Activated naive CD8-positive, alpha-beta T cell treated with anti-CD3 and anti-CD28 coated beads for 36 hours (primary cell): ENCODE measurements at regions not wholly inside any gene's neighbourhood (a gene's known extent, or its start where the extent isn't known, plus 50 kb on each side); places are given as distances from the start of the nearest gene placed in this dataset.
"Not testable (repeated sequence)": the region's sequence is repeated elsewhere in the genome, so short reads cannot be mapped to it uniquely, and the experiment has no call there.

ENCODE experiments used
- DNase-seq: peaks from one replicate; pipeline ENCODE4 v3.0.0; 2021
- H3K27ac Mint-ChIP-seq: one replicate; pipeline ENCODE4 v1.8.0; 2022; ENCODE audit warnings: mild to moderate bottlenecking, moderate library complexity, mixed read lengths
- H3K27me3 Mint-ChIP-seq: one replicate; pipeline ENCODE4 v1.8.0; 2022; ENCODE audit warnings: mild to moderate bottlenecking, mixed read lengths
- H3K36me3 Mint-ChIP-seq: one replicate; pipeline ENCODE4 v1.8.0; 2021; ENCODE audit warnings: mild to moderate bottlenecking, mixed read lengths
- H3K4me1 Mint-ChIP-seq: one replicate; pipeline ENCODE4 v1.8.0; 2021; ENCODE audit warnings: mixed read lengths
- H3K4me3 Mint-ChIP-seq: one replicate; pipeline ENCODE4 v1.8.0; 2022; ENCODE audit warnings: mild to moderate bottlenecking, moderate library complexity, mixed read lengths
- H3K9me3 Mint-ChIP-seq: one replicate; pipeline ENCODE4 v1.8.0; 2022; ENCODE audit warnings: mixed read lengths

GRCh38 chr19:27865927-27866777, 1346.8 kb downstream of the UQCRFS1 start:
- peaks cover 42% of the 10 kb centered on the region for H3K9me3 Mint-ChIP-seq
- no peak overlapping the region for H3K27ac Mint-ChIP-seq
- H3K4me1 Mint-ChIP-seq = no peaks in the 10 kb centered on the region
- peaks cover 28% of the 10 kb centered on the region for H3K36me3 Mint-ChIP-seq
- H3K4me3 Mint-ChIP-seq = no peak overlapping the region
- H3K27me3 Mint-ChIP-seq = no peaks in the 10 kb centered on the region
- no peak for DNase-seq

- Mint-ChIP-seq H3K27me3 (no peaks in the 10 kb centered on the region), H3K9me3 (peaks cover 78% of the 10 kb centered on the region), H3K4me3 (no peak overlapping the region), H3K36me3 (peaks cover 15% of the 10 kb centered on the region), H3K27ac (no peak overlapping the region), H3K4me1 (no peaks in the 10 kb centered on the region)
- no peak for DNase-seq
Measured at GRCh38 chr19:27861411-27861975, 1351.5 kb downstream of the UQCRFS1 start.

- Mint-ChIP-seq H3K4me3 (no peak overlapping the region), H3K27me3 (no peaks in the 10 kb centered on the region), H3K9me3 (peaks cover 77% of the 10 kb centered on the region), H3K27ac (no peak overlapping the region), H3K4me1 (no peaks in the 10 kb centered on the region), H3K36me3 (peaks cover 5% of the 10 kb centered on the region)
- DNase-seq = no peak
Measured at GRCh38 chr19:27860309-27860934, 1352.5 kb downstream of the UQCRFS1 start.

- Mint-ChIP-seq H3K9me3 (peaks cover 77% of the 10 kb centered on the region), H3K4me1 (no peaks in the 10 kb centered on the region), H3K27ac (no peak overlapping the region), H3K36me3 (no peaks in the 10 kb centered on the region), H3K27me3 (no peaks in the 10 kb centered on the region), H3K4me3 (no peak overlapping the region)
- no peak for DNase-seq
Measured at GRCh38 chr19:27859689-27860088, 1353.3 kb downstream of the UQCRFS1 start.

- H3K27ac Mint-ChIP-seq = no peak overlapping the region
Measured at GRCh38 chr19:27858981-27859581, 1353.9 kb downstream of the UQCRFS1 start.

GRCh38 chr19:27852931-27853330, 1360.0 kb downstream of the UQCRFS1 start:
- not testable (repeated sequence) for H3K27me3 Mint-ChIP-seq

More at GRCh38 chr19:27858981-27859581, 1353.9 kb downstream of the UQCRFS1 start:
- no peak for DNase-seq
- H3K36me3 Mint-ChIP-seq = no peaks in the 10 kb centered on the region
- H3K4me3 Mint-ChIP-seq = no peak overlapping the region
- H3K27me3 Mint-ChIP-seq = no peaks in the 10 kb centered on the region
- H3K4me1 Mint-ChIP-seq = no peaks in the 10 kb centered on the region
- H3K9me3 Mint-ChIP-seq = peaks cover 79% of the 10 kb centered on the region

GRCh38 chr19:27851543-27852060, 1361.3 kb downstream of the UQCRFS1 start:
- no peak for DNase-seq
- no peak overlapping the region for H3K4me3 Mint-ChIP-seq
- H3K27me3 Mint-ChIP-seq = no peaks in the 10 kb centered on the region
- H3K27ac Mint-ChIP-seq = no peak overlapping the region
- H3K9me3 Mint-ChIP-seq = peaks cover 50% of the 10 kb centered on the region
- no peaks in the 10 kb centered on the region for H3K4me1 Mint-ChIP-seq
- H3K36me3 Mint-ChIP-seq = peaks cover 19% of the 10 kb centered on the region

More at GRCh38 chr19:27852931-27853330, 1360.0 kb downstream of the UQCRFS1 start:
- H3K4me1 Mint-ChIP-seq, H3K27ac Mint-ChIP-seq, H3K4me3 Mint-ChIP-seq, DNase-seq: not testable (repeated sequence)
- Mint-ChIP-seq H3K36me3 (peaks cover 16% of the 10 kb centered on the region), H3K9me3 (peaks cover 52% of the 10 kb centered on the region)

GRCh38 chr19:27851002-27851481, 1361.9 kb downstream of the UQCRFS1 start:
- H3K9me3 Mint-ChIP-seq = peaks cover 49% of the 10 kb centered on the region
- peaks cover 24% of the 10 kb centered on the region for H3K36me3 Mint-ChIP-seq
- no peaks in the 10 kb centered on the region for H3K4me1 Mint-ChIP-seq
- no peaks in the 10 kb centered on the region for H3K27me3 Mint-ChIP-seq
- no peak for DNase-seq
- H3K4me3 Mint-ChIP-seq = no peak overlapping the region
- H3K27ac Mint-ChIP-seq = no peak overlapping the region

- Mint-ChIP-seq H3K4me3 (no peak overlapping the region), H3K36me3 (peaks cover 40% of the 10 kb centered on the region), H3K27ac (no peak overlapping the region), H3K9me3 (peaks cover 50% of the 10 kb centered on the region), H3K27me3 (no peaks in the 10 kb centered on the region), H3K4me1 (no peaks in the 10 kb centered on the region)
- DNase-seq = no peak
Measured at GRCh38 chr19:27846944-27847343, 1366.0 kb downstream of the UQCRFS1 start.

- DNase-seq = no peak
- Mint-ChIP-seq H3K27ac (no peak overlapping the region), H3K4me3 (no peak overlapping the region), H3K4me1 (no peaks in the 10 kb centered on the region), H3K9me3 (peaks cover 50% of the 10 kb centered on the region), H3K36me3 (peaks cover 33% of the 10 kb centered on the region), H3K27me3 (no peaks in the 10 kb centered on the region)
Measured at GRCh38 chr19:27844261-27844660, 1368.7 kb downstream of the UQCRFS1 start.

GRCh38 chr19:27843861-27844260, 1369.1 kb downstream of the UQCRFS1 start:
- Mint-ChIP-seq H3K36me3 (peaks cover 30% of the 10 kb centered on the region), H3K9me3 (peaks cover 47% of the 10 kb centered on the region), H3K4me1 (no peaks in the 10 kb centered on the region), H3K27ac (no peak overlapping the region), H3K4me3 (no peak overlapping the region), H3K27me3 (no peaks in the 10 kb centered on the region)
- DNase-seq = no peak

GRCh38 chr19:27833031-27833430, 1379.9 kb downstream of the UQCRFS1 start:
- Mint-ChIP-seq H3K36me3 (peaks cover 16% of the 10 kb centered on the region), H3K4me3 (no peak overlapping the region), H3K27ac (no peak overlapping the region), H3K9me3 (peaks cover 26% of the 10 kb centered on the region), H3K4me1 (no peaks in the 10 kb centered on the region), H3K27me3 (no peaks in the 10 kb centered on the region)
- DNase-seq = no peak

- H3K4me1 Mint-ChIP-seq = no peaks in the 10 kb centered on the region
- H3K27ac Mint-ChIP-seq = no peak overlapping the region
- no peak overlapping the region for H3K4me3 Mint-ChIP-seq
- peaks cover 21% of the 10 kb centered on the region for H3K9me3 Mint-ChIP-seq
- H3K36me3 Mint-ChIP-seq = peaks cover 18% of the 10 kb centered on the region
- H3K27me3 Mint-ChIP-seq = no peaks in the 10 kb centered on the region
- no peak for DNase-seq
Measured at GRCh38 chr19:27828829-27829228, 1384.1 kb downstream of the UQCRFS1 start.

GRCh38 chr19:27824108-27824507, 1388.8 kb downstream of the UQCRFS1 start:
- H3K9me3 Mint-ChIP-seq = peaks cover 27% of the 10 kb centered on the region
- no peaks in the 10 kb centered on the region for H3K4me1 Mint-ChIP-seq
- no peak overlapping the region for H3K27ac Mint-ChIP-seq
- no peaks in the 10 kb centered on the region for H3K27me3 Mint-ChIP-seq
- no peak overlapping the region for H3K4me3 Mint-ChIP-seq
- H3K36me3 Mint-ChIP-seq = peaks cover 29% of the 10 kb centered on the region
- DNase-seq = no peak

- Mint-ChIP-seq H3K4me1 (no peaks in the 10 kb centered on the region), H3K36me3 (peaks cover 32% of the 10 kb centered on the region), H3K27ac (no peak overlapping the region), H3K27me3 (no peaks in the 10 kb centered on the region), H3K9me3 (peaks cover 35% of the 10 kb centered on the region), H3K4me3 (no peak overlapping the region)
- no peak for DNase-seq
Measured at GRCh38 chr19:27822336-27822735, 1390.6 kb downstream of the UQCRFS1 start.
